Adipose tissue (tissue), 3 donors: ENCODE measurements at regions not wholly inside any gene's neighbourhood (a gene's known extent, or its start where the extent isn't known, plus 50 kb on each side); places are given as distances from the start of the nearest gene placed in this dataset.

Experiments
- H3K27ac ChIP-seq: one replicate; pipeline ENCODE4 v1.5.1; 2013; ENCODE audit warnings: low read depth, low read length
- WGBS, 3 donors: extraction: QIAGEN DNeasy Blood & Tissue Kit; methylation state at CpG; one replicate each; pipeline ENCODE4 v1.1.7; 2013; 5-methylcytosine and 5-hydroxymethylcytosine counted together
- donor health status: healthy with polysubstance abuse.
- donor health status: Bipolar disorder and iron deficiency.
- donor health status: healthy.

GRCh38 chr6:87828044-87828443, 126.0 kb upstream of the AKIRIN2 start:
- WGBS, 3 donors, result 79 to 90% (median 90%) methylated on average over 3 of the region's 3 CpGs
- no peak overlapping the region for H3K27ac ChIP-seq

GRCh38 chr6:87827346-87827745, 125.3 kb upstream of the AKIRIN2 start:
- no peak overlapping the region for H3K27ac ChIP-seq
- 73 to 75% (median 74%) methylated on average over 6 of the region's 6 CpGs for WGBS, 3 donors

DNA sequence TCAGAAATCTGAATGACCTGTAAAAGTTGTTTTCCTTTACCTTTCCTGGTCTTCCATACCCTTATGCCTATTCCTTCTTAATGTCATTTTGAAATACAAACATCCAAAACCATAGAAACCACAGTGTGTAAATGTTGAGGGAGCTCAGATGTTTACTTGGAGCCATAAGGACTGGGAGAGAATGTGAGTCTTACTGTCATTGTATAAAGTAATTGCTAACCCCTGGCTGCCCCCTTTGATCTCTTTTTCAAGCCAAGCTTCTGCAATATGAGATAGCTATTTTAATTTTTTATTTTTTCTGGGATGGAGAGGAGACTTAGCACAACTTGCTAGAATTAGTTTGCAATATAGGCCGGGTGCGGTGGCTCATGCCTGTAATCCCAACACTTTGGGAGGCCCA, 124.4 kb upstream of the AKIRIN2 start:
- no peak overlapping the region for H3K27ac ChIP-seq
- 67 to 79% (median 75%) methylated on average over 2 of the region's 2 CpGs for WGBS, 3 donors

- no peak overlapping the region for H3K27ac ChIP-seq
- 30 to 42% (median 30%) methylated on average over 2 of the region's 2 CpGs for WGBS, 3 donors
These were observed 123.8 kb upstream of the AKIRIN2 start for GRCh38 chr6:87825821-87826221.

GRCh38 chr6:87824958-87825491, 123.0 kb upstream of the AKIRIN2 start:
- no peak overlapping the region for H3K27ac ChIP-seq
- 39 to 54% (median 54%) methylated on average over 2 of the region's 2 CpGs for WGBS, 3 donors

DNA sequence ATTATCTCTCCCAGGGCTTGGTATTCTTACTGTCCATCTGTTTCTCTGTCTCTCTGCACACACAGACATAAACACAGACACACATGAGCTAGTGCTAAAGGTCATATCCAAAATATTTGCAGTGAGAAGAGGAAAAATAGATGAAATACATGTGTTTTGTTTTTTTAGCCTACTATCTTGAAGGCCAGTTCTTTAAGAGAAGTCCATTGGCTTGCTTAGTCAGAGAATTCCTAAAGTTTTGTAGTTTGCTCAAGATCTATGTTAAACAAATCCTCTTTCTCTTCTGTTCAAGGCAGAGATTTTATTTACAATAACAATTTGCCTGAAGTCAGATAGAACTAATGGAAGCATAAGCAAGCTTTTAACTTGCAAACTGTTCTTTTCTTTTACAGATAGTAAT, 120.0 kb upstream of the AKIRIN2 start:
- no peak overlapping the region for H3K27ac ChIP-seq

DNA sequence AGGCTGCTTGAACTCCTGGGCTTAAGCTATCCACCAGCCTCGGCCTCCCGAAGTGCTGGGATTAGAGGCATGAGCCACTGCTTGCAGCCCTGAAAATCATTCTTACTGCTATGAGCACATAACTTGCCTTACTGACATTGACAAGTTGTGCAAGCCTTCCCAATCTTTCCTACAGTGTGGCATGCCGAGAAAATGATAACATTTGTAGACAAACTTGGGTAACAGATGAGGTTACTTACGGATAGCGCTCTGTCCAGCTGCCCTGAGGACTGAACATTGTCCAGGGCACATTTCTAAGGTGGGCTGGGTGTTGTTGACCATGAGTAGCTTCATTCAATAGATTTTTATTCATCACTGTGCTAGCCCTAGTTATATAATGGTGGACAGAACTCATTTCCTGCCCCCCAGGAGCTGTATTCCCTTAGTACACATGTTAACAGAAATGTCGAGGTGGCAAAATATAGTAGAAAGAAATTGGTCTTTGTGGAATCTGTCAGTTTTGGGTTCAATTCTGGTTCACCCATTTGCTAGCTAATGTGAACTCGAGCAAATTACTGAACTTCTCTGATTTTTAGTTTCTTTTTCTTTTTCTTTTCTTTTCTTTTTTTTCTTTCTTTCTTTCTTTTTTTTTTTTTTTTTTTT, 118.4 kb upstream of the AKIRIN2 start:
- no peak overlapping the region for H3K27ac ChIP-seq
- WGBS, 3 donors, result 85 to 92% (median 92%) methylated on average over 7 of the region's 7 CpGs

DNA sequence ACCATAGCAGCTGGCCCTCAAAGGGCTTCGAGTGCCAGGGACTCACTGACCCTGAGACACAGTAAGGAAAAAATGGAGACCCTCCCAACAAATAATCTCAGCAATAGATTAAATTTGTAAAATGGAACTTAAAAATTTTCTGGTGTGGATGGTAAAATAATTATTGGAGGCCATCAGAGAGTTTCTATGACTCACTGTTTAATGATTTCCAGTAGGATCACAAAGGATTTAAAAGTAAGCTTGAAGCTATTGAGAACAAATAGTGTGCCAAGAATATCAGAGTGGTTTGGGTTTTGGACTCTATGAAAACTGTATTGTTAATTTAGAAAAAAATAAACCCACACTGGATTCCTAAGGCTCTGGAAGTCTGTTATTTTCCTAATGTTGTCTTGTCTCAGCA, 115.2 kb upstream of the AKIRIN2 start:
- no peak overlapping the region for H3K27ac ChIP-seq
- 71 to 86% (median 73%) methylated on average over 1 of the region's 1 CpG for WGBS, 3 donors

- no peak overlapping the region for H3K27ac ChIP-seq
- WGBS, 3 donors, result 47 to 85% (median 73%) methylated on average over 1 of the region's 1 CpG
These were observed 113.4 kb upstream of the AKIRIN2 start for GRCh38 chr6:87815449-87815848.

DNA sequence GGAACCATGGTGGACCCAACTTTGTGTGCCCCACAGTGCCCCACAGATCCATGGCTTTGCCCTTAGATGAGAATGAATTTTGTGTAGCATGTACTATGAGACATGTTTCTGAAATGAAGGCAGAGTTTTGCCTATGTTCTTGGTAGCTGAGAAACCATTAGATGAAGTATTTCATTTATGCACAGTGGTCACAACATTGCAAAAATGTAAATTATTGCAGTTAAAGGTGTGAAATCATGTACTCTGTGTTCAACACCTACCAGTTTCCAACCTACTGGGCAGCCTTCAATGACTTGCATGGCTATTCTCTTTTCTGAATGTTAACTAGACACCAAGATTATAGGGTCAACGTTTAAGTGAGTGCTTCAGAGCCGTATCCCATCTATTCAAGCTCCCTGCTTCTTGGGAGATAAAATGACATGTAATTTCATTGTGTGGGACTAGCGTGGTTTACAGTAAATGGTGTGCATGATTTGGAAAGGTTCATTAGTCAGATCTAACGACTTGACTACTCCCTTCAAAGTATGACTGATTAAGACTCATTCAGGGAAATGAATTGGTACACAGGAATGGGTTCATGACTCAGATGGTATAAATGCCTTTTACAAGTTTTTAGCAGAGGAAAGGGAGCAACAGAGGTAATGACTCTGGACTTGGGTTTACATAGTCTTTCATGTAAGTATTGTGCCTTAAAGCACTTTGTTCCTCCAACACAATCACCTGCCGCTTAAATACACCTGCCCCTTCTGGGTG, 106.1 kb upstream of the AKIRIN2 start:
- 72 to 87% (median 86%) methylated on average over 5 of the region's 5 CpGs for WGBS, 3 donors

GRCh38 chr6:87807475-87807874, 105.4 kb upstream of the AKIRIN2 start:
- 76 to 81% (median 79%) methylated on average over 4 of the region's 4 CpGs for WGBS, 3 donors
- no peak overlapping the region for H3K27ac ChIP-seq

More for the DNA sequence above, 106.1 kb upstream of the AKIRIN2 start:
- no peak overlapping the region for H3K27ac ChIP-seq

- 22 to 62% (median 46%) methylated on average over 4 of the region's 4 CpGs for WGBS, 3 donors
- no peak overlapping the region for H3K27ac ChIP-seq
These were observed 104.6 kb upstream of the AKIRIN2 start for GRCh38 chr6:87806635-87807034.

DNA sequence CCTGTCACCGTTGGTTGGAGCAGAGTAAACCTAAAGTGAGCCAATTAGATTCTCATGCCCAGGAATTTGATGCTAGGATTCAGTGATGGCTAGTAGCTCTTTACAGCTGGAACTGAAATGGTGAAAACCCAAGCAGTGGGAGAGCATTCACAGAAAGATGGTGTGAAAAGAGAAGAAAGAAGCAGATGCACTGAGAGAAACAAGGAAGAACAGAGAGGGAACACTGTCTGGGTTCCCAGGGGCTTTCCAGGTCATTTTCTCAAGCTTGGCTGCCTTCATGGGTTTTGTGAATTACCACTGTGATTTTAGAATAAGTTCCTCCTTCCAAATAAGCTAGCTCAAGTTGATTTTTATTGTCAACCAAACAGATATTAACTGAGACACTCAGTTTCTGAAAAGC, 104.1 kb upstream of the AKIRIN2 start:
- WGBS, 3 donors, result 74 to 88% (median 81%) methylated on average over 1 of the region's 1 CpG
- no peak overlapping the region for H3K27ac ChIP-seq

- WGBS, 3 donors, result 76 to 88% (median 78%) methylated on average over 3 of the region's 3 CpGs
These were observed 101.8 kb upstream of the AKIRIN2 start for GRCh38 chr6:87803791-87804190.

GRCh38 chr6:87799651-87800050, 97.6 kb upstream of the AKIRIN2 start:
- 64 to 73% (median 72%) methylated on average over 6 of the region's 6 CpGs for WGBS, 3 donors

More at GRCh38 chr6:87803791-87804190, 101.8 kb upstream of the AKIRIN2 start:
- no peak overlapping the region for H3K27ac ChIP-seq

DNA sequence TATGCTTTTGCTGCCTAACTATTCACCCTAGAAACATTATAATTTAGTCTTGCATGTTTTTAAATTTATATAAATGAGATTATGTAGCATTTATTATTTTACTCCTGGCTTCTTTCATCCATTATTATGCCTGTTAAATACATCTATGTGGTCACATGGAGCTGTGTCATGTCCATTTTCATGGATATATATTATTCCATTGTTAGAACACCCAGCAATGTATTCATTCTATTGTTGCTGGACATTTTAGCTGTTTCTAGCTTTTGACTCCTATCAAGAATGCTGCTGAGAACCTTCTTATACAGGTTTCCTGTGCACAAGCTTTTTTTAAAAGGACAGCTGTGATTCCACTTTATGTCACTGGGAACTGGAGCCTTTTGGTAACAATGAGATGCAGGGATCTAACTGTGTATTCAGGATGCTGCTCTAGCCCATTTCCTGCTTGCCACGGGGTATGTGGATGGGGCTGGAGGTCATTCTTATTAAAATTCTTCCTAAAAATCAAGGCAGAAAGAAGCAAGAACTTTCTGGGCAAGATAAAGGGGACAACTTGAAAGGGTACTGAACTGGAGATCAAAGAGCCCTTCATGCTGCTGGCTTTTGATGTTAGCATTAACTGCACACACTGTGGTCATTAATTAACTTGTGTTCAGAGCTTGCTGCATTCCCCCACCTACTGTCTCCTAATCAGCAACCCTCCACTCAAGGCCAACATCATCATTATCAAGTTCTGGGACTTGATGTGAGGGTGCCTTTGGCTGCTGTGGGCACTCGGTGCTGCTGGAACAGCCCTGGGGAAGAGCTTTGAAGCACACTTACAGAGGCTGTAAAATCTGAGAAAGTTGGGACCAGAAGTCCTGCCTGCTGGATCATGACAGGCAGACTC, 96.6 kb upstream of the AKIRIN2 start:
- H3K27ac ChIP-seq, result no peak overlapping the region
- WGBS, 3 donors, result 15 to 44% (median 31%) methylated on average over 2 of the region's 2 CpGs

More at GRCh38 chr6:87799651-87800050, 97.6 kb upstream of the AKIRIN2 start:
- H3K27ac ChIP-seq, result no peak overlapping the region

DNA sequence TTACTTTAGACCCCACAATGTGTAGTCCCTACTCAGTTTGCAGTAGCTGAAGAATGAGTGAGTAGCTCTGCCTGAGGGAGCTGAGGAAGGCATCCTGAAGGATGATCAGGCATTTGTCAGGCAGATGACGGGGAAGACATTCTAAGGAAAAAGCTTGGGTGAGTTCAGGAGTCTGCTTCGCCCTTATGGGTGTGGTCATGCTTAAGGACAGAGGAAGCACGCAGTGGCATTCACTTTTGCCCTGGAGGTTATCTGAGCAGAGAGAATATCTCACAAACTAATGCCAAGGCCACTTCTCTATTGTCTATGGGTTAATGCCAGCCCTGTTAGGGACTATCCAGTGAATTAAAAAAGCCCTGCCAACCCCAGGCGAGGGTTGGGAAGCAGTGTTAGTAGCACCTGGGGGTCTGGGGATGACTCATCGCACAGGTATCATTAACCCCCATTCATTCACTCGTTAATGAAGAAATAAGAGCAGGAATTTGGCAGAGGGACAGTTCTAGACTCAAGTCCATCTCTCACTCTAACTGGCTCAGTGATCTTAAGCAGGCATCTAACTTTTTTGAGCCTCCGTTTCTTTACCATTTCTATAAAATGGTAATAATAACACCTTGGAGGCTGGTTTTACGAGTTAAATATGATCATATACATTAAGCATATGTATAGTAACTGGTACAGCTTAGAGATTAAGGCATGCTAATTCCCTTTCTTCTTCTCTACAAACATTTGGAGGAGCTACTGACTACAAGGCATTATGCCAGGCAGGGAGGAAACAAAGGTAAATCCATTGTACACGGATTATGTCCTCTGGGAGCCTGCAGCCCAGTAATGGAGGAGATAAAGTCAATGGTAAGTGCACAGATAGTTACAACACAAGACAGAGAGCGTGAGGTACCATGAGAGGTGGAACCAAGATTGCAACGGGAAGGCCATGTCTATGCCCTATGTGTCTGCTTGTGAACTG, 93.2 kb upstream of the AKIRIN2 start:
- 72 to 85% (median 80%) methylated on average over 11 of the region's 11 CpGs for WGBS, 3 donors

GRCh38 chr6:87793315-87793714, 91.3 kb upstream of the AKIRIN2 start:
- WGBS, 3 donors, result 82 to 86% (median 85%) methylated on average over 2 of the region's 2 CpGs
- H3K27ac ChIP-seq, result no peak overlapping the region

More for the DNA sequence above, 93.2 kb upstream of the AKIRIN2 start:
- H3K27ac ChIP-seq, result no peak overlapping the region
